Fibroblast of lung (primary cell): ENCODE measurements at regions not wholly inside any gene's neighbourhood (a gene's known extent, or its start where the extent isn't known, plus 50 kb on each side); places are given as distances from the start of the nearest gene placed in this dataset.

Experiments
- DNase-seq, 2 donors: peaks; one replicate each; pipeline versions ENCODE4 v3.0.0 to v3.0.0-alpha.2; 2010; ENCODE audit warnings: low read depth in 2 of 2
- H2AFZ ChIP-seq: 2 replicates; pipeline ENCODE4 v1.5.1; 2012; ENCODE audit warnings: low read length, control low read depth, inconsistent platforms
- H3K27ac ChIP-seq: 2 replicates; pipeline ENCODE4 v1.5.1; 2011; ENCODE audit warnings: low read length, control low read depth; ENCODE audit not compliant: insufficient read depth
- H3K27me3 ChIP-seq: 2 replicates; pipeline ENCODE4 v1.5.1; 2011; ENCODE audit warnings: mild to moderate bottlenecking, low read length; ENCODE audit not compliant: control insufficient read depth, insufficient read depth
- H3K36me3 ChIP-seq: 2 replicates; pipeline ENCODE4 v1.5.1; 2011; ENCODE audit warnings: low read length; ENCODE audit not compliant: control insufficient read depth, insufficient read depth
- H3K4me1 ChIP-seq: 2 replicates; pipeline ENCODE4 v1.5.1; 2011; ENCODE audit warnings: low read length; ENCODE audit not compliant: control insufficient read depth, insufficient read depth; ENCODE audit errors: extremely low read depth
- H3K4me2 ChIP-seq: 2 replicates; pipeline ENCODE4 v1.5.1; 2011; ENCODE audit warnings: low read length, control low read depth; ENCODE audit not compliant: insufficient read depth; ENCODE audit errors: extremely low read depth
- H3K4me3 ChIP-seq, 4 experiments: fragments of 200-600 bp in 1 of 4; sonication (generic) in 1 of 4; replicated peaks in 1 of 4; 2 replicates each; pipeline ENCODE4 v1.5.1; 2011 to 2016; ENCODE audit warnings: low read length in 4 of 4, low read depth in 3 of 4, mild to moderate bottlenecking in 3 of 4, control low read depth in 2 of 4, inconsistent platforms in 1 of 4, mixed read lengths in 1 of 4; ENCODE audit not compliant: insufficient read depth in 1 of 4; ENCODE audit errors: control extremely low read depth in 1 of 4
- H3K79me2 ChIP-seq: 2 replicates; pipeline ENCODE4 v1.5.1; 2012; ENCODE audit warnings: mild to moderate bottlenecking, low read length, inconsistent platforms; ENCODE audit not compliant: control insufficient read depth, insufficient read depth
- H3K9ac ChIP-seq: 2 replicates; pipeline ENCODE4 v1.5.1; 2011; ENCODE audit warnings: mild to moderate bottlenecking, low read length, control low read depth; ENCODE audit not compliant: insufficient read depth
- H3K9me3 ChIP-seq: 2 replicates; pipeline ENCODE4 v1.5.1; 2012; ENCODE audit warnings: low read depth, low read length; ENCODE audit not compliant: control insufficient read depth, insufficient read depth
- H4K20me1 ChIP-seq: 2 replicates; pipeline ENCODE4 v1.5.1; 2011; ENCODE audit warnings: low read length; ENCODE audit not compliant: control insufficient read depth, insufficient read depth; ENCODE audit errors: extremely low read depth
- CTCF ChIP-seq, 2 donors: IDR thresholded peaks in 1 of 2; conservative IDR thresholded peaks in 1 of 2; 1 replicate in 1 of 2; 2 replicates in 1 of 2; pipeline ENCODE4 v1.5.1; 2011 to 2012; ENCODE audit warnings: low read length in 2 of 2, control low read depth in 1 of 2, inconsistent platforms in 1 of 2, low read depth in 1 of 2, mild to moderate bottlenecking in 1 of 2
- EZH2 ChIP-seq: IDR thresholded peaks from 2 replicates; pipeline ENCODE4 v1.5.1; 2012; ENCODE audit warnings: low read length, control low read depth, mild to moderate bottlenecking; ENCODE audit errors: missing control alignments

GRCh38 chr9:81532251-81532650 lies 157.1 kb downstream of the TLE1 start:
- no peak for DNase-seq
- H3K36me3 ChIP-seq, result no peaks in the 10 kb centered on the region
- no peak overlapping the region for H3K4me3 ChIP-seq
- TF ChIP-seq EZH2 (no peak), CTCF (conservative IDR thresholded peaks at IDR 0.05 in 1 of 2, IDR thresholded peaks at IDR 0.05 in 1 of 2; ENCODE audit: low read depth in 1 of 2, low read length in 2 of 2) (no peak)
- H3K4me1 ChIP-seq, result no peaks in the 10 kb centered on the region
- H3K27me3 ChIP-seq, result no peaks in the 10 kb centered on the region
- no peaks in the 10 kb centered on the region for H3K9me3 ChIP-seq
- H3K79me2 ChIP-seq, result no peaks in the 10 kb centered on the region
- H3K9ac ChIP-seq, result no peak overlapping the region
- no peak overlapping the region for H2AFZ ChIP-seq
- no peak overlapping the region for H3K4me2 ChIP-seq
- no peak overlapping the region for H3K27ac ChIP-seq
- H4K20me1 ChIP-seq, result no peaks in the 10 kb centered on the region

DNA sequence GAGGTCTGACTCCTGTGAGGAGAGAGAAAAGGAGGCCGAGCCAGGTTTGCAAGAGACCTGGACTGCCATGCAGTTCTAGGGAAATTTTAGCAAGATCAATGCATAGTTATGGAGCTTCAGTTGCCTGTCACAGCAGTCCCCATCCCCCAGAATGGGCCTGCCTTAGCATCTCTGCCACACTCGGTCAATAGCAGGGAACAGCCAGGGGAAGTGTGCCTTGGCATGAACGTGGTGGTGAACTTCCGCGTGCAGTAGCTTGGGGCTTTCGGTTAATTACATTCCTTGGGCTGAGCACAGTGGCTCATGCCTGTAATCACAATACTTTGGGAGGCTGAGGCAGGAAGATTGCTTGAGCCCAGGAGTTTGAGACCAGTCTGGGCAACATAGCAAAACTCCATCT lies 157.8 kb downstream of the TLE1 start:
- no peaks in the 10 kb centered on the region for H3K36me3 ChIP-seq
- no peak overlapping the region for H3K4me2 ChIP-seq
- no peaks in the 10 kb centered on the region for H3K79me2 ChIP-seq
- no peak for DNase-seq
- TF ChIP-seq EZH2 (no peak), CTCF (conservative IDR thresholded peaks at IDR 0.05 in 1 of 2, IDR thresholded peaks at IDR 0.05 in 1 of 2; ENCODE audit: low read depth in 1 of 2, low read length in 2 of 2) (no peak)
- H4K20me1 ChIP-seq, result no peaks in the 10 kb centered on the region
- no peaks in the 10 kb centered on the region for H3K9me3 ChIP-seq
- H3K9ac ChIP-seq, result no peak overlapping the region
- no peaks in the 10 kb centered on the region for H3K4me1 ChIP-seq
- no peaks in the 10 kb centered on the region for H3K27me3 ChIP-seq
- H3K4me3 ChIP-seq, result no peak overlapping the region
- H2AFZ ChIP-seq, result no peak overlapping the region
- H3K27ac ChIP-seq, result no peak overlapping the region

- no peak for DNase-seq
- H3K27ac ChIP-seq, result no peak overlapping the region
- no peaks in the 10 kb centered on the region for H3K79me2 ChIP-seq
- no peaks in the 10 kb centered on the region for H4K20me1 ChIP-seq
- no peaks in the 10 kb centered on the region for H3K27me3 ChIP-seq
- H3K9me3 ChIP-seq, result no peaks in the 10 kb centered on the region
- no peak overlapping the region for H3K4me3 ChIP-seq
- H3K4me1 ChIP-seq, result no peaks in the 10 kb centered on the region
- H2AFZ ChIP-seq, result no peak overlapping the region
- H3K9ac ChIP-seq, result no peak overlapping the region
- no peaks in the 10 kb centered on the region for H3K36me3 ChIP-seq
- no peak overlapping the region for H3K4me2 ChIP-seq
- TF ChIP-seq CTCF (conservative IDR thresholded peaks at IDR 0.05 in 1 of 2, IDR thresholded peaks at IDR 0.05 in 1 of 2; ENCODE audit: low read depth in 1 of 2, low read length in 2 of 2), result no peak
- TF ChIP-seq EZH2, result no peak
These were observed 158.5 kb downstream of the TLE1 start for GRCh38 chr9:81530846-81531245.
